NT2/D1 (cell line): ENCODE measurements at regions not wholly inside any gene's neighbourhood (a gene's known extent, or its start where the extent isn't known, plus 50 kb on each side); places are given as distances from the start of the nearest gene placed in this dataset.

Source experiments
- DNase-seq: peaks from one replicate; pipeline ENCODE4 v3.0.0-alpha.2; 2011; ENCODE audit warnings: low read depth, low spot score
- H3K27me3 ChIP-seq: 2 replicates; pipeline ENCODE4 v1.6.0; 2011; ENCODE audit warnings: mild to moderate bottlenecking; ENCODE audit not compliant: insufficient read length, insufficient read depth
- H3K36me3 ChIP-seq: 2 replicates; pipeline ENCODE4 v1.6.1; 2011; ENCODE audit warnings: mild to moderate bottlenecking, low read length, mixed read lengths; ENCODE audit not compliant: insufficient read depth, insufficient read length
- H3K4me1 ChIP-seq: 2 replicates; pipeline ENCODE4 v1.5.1; 2011; ENCODE audit not compliant: insufficient read depth, insufficient read length
- H3K4me3 ChIP-seq: 2 replicates; pipeline ENCODE4 v1.5.1; 2011; ENCODE audit warnings: low read depth; ENCODE audit not compliant: insufficient read length
- H3K9ac ChIP-seq: 2 replicates; pipeline ENCODE4 v1.6.0; 2011; ENCODE audit warnings: low read depth; ENCODE audit not compliant: insufficient read length
- H3K9me3 ChIP-seq: 2 replicates; pipeline ENCODE4 v1.5.1; 2011; ENCODE audit warnings: mild to moderate bottlenecking, low read length; ENCODE audit not compliant: insufficient read depth
- SUZ12 ChIP-seq: IDR thresholded peaks from 2 replicates; pipeline ENCODE4 v1.6.1; 2011; ENCODE audit not compliant: insufficient read length, insufficient read depth; ENCODE audit errors: extremely low read depth
- YY1 ChIP-seq: IDR thresholded peaks from 2 replicates; pipeline ENCODE4 v1.6.1; 2011; ENCODE audit not compliant: insufficient read length, insufficient read depth
- ZNF274 ChIP-seq: IDR thresholded peaks from 2 replicates; pipeline ENCODE4 v1.6.1; 2011; ENCODE audit warnings: mild to moderate bottlenecking, low read depth, low read length

- H3K9ac ChIP-seq = no peak overlapping the region
- H3K9me3 ChIP-seq = no peaks in the 10 kb centered on the region
- H3K27me3 ChIP-seq = peaks cover 3% of the 10 kb centered on the region
- DNase-seq = no peak
- peaks cover 7% of the 10 kb centered on the region for H3K4me1 ChIP-seq
- no peaks in the 10 kb centered on the region for H3K36me3 ChIP-seq
- no peak overlapping the region for H3K4me3 ChIP-seq
- TF ChIP-seq YY1 (no peak), ZNF274 (no peak), SUZ12 (no peak)
Measured at GRCh38 chr22:19635644-19636043, 78.7 kb upstream of the SEPTIN5 start.

- TF ChIP-seq ZNF274 (no peak), YY1 (no peak), SUZ12 (no peak)
- no peak overlapping the region for H3K4me3 ChIP-seq
Measured at GRCh38 chr22:19636696-19637407, 77.5 kb upstream of the SEPTIN5 start.

GRCh38 chr22:19637408-19638281 is 76.7 kb upstream of the SEPTIN5 start:
- Histone ChIP-seq H3K27me3 (peaks cover 8% of the 10 kb centered on the region), H3K9me3 (no peaks in the 10 kb centered on the region), H3K36me3 (no peaks in the 10 kb centered on the region), H3K4me3 (no peak overlapping the region), H3K9ac (no peak overlapping the region), H3K4me1 (peaks cover 7% of the 10 kb centered on the region)
- DNase-seq = no peak
- no peak for TF ChIP-seq SUZ12
- TF ChIP-seq ZNF274 = no peak
- no peak for TF ChIP-seq YY1

More at GRCh38 chr22:19636696-19637407, 77.5 kb upstream of the SEPTIN5 start:
- DNase-seq = no peak
- H3K9me3 ChIP-seq = no peaks in the 10 kb centered on the region
- H3K4me1 ChIP-seq = peaks cover 7% of the 10 kb centered on the region
- H3K36me3 ChIP-seq = no peaks in the 10 kb centered on the region
- peaks cover 8% of the 10 kb centered on the region for H3K27me3 ChIP-seq
- H3K9ac ChIP-seq = no peak overlapping the region

GRCh38 chr22:19638282-19639015 is 75.9 kb upstream of the SEPTIN5 start:
- no peaks in the 10 kb centered on the region for H3K36me3 ChIP-seq
- DNase-seq = no peak
- H3K27me3 ChIP-seq = peaks cover 8% of the 10 kb centered on the region
- no peak for TF ChIP-seq YY1
- no peak for TF ChIP-seq SUZ12
- TF ChIP-seq ZNF274 = no peak
- no peak overlapping the region for H3K4me3 ChIP-seq
- no peak overlapping the region for H3K9ac ChIP-seq
- peaks cover 7% of the 10 kb centered on the region for H3K4me1 ChIP-seq
- H3K9me3 ChIP-seq = no peaks in the 10 kb centered on the region

GRCh38 chr22:19639610-19640135 is 74.6 kb upstream of the SEPTIN5 start:
- H3K9me3 ChIP-seq = no peaks in the 10 kb centered on the region
- no peak for DNase-seq
- no peak overlapping the region for H3K9ac ChIP-seq
- H3K27me3 ChIP-seq = peaks cover 8% of the 10 kb centered on the region
- H3K4me3 ChIP-seq = no peak overlapping the region
- H3K4me1 ChIP-seq = peaks cover 7% of the 10 kb centered on the region
- no peaks in the 10 kb centered on the region for H3K36me3 ChIP-seq
- no peak for TF ChIP-seq SUZ12
- no peak for TF ChIP-seq YY1
- no peak for TF ChIP-seq ZNF274

GRCh38 chr22:19640306-19640705 is 74.0 kb upstream of the SEPTIN5 start:
- H3K27me3 ChIP-seq = peaks cover 8% of the 10 kb centered on the region
- DNase-seq = no peak
- no peaks in the 10 kb centered on the region for H3K36me3 ChIP-seq
- no peak overlapping the region for H3K9ac ChIP-seq
- H3K9me3 ChIP-seq = no peaks in the 10 kb centered on the region
- H3K4me3 ChIP-seq = no peak overlapping the region
- H3K4me1 ChIP-seq = peaks cover 7% of the 10 kb centered on the region
- no peak for TF ChIP-seq YY1
- no peak for TF ChIP-seq ZNF274
- TF ChIP-seq SUZ12 = no peak
